ENCODE measurements at regions not wholly inside any gene's neighbourhood (a gene's known extent, or its start where the extent isn't known, plus 50 kb on each side); places are given as distances from the start of the nearest gene placed in this dataset.

GRCh38 chr1:38577937-38578270 lies 281.7 kb downstream of the RRAGC start:
- TF ChIP-seq, protein P1, sequence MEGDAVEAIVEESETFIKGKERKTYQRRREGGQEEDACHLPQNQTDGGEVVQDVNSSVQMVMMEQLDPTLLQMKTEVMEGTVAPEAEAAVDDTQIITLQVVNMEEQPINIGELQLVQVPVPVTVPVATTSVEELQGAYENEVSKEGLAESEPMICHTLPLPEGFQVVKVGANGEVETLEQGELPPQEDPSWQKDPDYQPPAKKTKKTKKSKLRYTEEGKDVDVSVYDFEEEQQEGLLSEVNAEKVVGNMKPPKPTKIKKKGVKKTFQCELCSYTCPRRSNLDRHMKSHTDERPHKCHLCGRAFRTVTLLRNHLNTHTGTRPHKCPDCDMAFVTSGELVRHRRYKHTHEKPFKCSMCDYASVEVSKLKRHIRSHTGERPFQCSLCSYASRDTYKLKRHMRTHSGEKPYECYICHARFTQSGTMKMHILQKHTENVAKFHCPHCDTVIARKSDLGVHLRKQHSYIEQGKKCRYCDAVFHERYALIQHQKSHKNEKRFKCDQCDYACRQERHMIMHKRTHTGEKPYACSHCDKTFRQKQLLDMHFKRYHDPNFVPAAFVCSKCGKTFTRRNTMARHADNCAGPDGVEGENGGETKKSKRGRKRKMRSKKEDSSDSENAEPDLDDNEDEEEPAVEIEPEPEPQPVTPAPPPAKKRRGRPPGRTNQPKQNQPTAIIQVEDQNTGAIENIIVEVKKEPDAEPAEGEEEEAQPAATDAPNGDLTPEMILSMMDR (IDR thresholded peaks at IDR 0.05; ENCODE audit: poor library complexity, severe bottlenecking), result no peak
- TF ChIP-seq REST (IDR thresholded peaks at IDR 0.05; ENCODE audit: borderline replicate concordance), result no peak

Data from neural cell (in vitro differentiated cells).